Liver (tissue), 8 donors: ENCODE measurements at regions not wholly inside any gene's neighbourhood (a gene's known extent, or its start where the extent isn't known, plus 50 kb on each side); places are given as distances from the start of the nearest gene placed in this dataset.

ENCODE experiments used
- DNase-seq: peaks from one replicate; pipeline ENCODE4 v3.0.0-alpha.2; 2017; ENCODE audit warnings: low spot score
- H3K27ac ChIP-seq, 2 donors: one replicate each; pipeline ENCODE4 v1.7.0; 2013; ENCODE audit warnings: inconsistent platforms in 2 of 2, low read length in 2 of 2, control low read depth in 1 of 2, low read depth in 1 of 2, mild to moderate bottlenecking in 1 of 2
- H3K27me3 ChIP-seq, 4 donors: one replicate each; pipeline versions ENCODE4 v1.6.1 to v1.7.0; 2013; ENCODE audit warnings: low read length in 3 of 4, inconsistent platforms in 1 of 4, mild to moderate bottlenecking in 1 of 4, moderate library complexity in 1 of 4; ENCODE audit not compliant: control insufficient read depth in 4 of 4, insufficient read depth in 4 of 4
- H3K36me3 ChIP-seq, 4 donors: one replicate each; pipeline versions ENCODE4 v1.6.1 to v1.7.0; 2013; ENCODE audit warnings: low read length in 3 of 4, mild to moderate bottlenecking in 3 of 4, low read depth in 1 of 4, moderate library complexity in 1 of 4; ENCODE audit not compliant: control insufficient read depth in 4 of 4, insufficient read depth in 3 of 4
- H3K4me1 ChIP-seq, 4 donors: one replicate each; pipeline versions ENCODE4 v1.6.1 to v1.7.0; 2013; ENCODE audit warnings: low read length in 3 of 4, mild to moderate bottlenecking in 3 of 4, moderate library complexity in 1 of 4; ENCODE audit not compliant: control insufficient read depth in 4 of 4, insufficient read depth in 4 of 4
- H3K4me3 ChIP-seq, 3 donors: one replicate each; pipeline versions ENCODE4 v1.6.1 to v1.7.0; 2013; ENCODE audit warnings: low read length in 3 of 3, control low read depth in 1 of 3, low read depth in 1 of 3, mild to moderate bottlenecking in 1 of 3
- H3K9ac ChIP-seq, 2 donors: one replicate each; pipeline ENCODE4 v1.7.0; 2013; ENCODE audit warnings: low read length in 2 of 2, mild to moderate bottlenecking in 2 of 2, moderate library complexity in 2 of 2, control low read depth in 1 of 2, low read depth in 1 of 2
- H3K9me3 ChIP-seq, 4 donors: one replicate each; pipeline versions ENCODE4 v1.6.1 to v1.7.0; 2013; ENCODE audit warnings: low read length in 3 of 4; ENCODE audit not compliant: control insufficient read depth in 4 of 4
- EGR1 ChIP-seq, 2 donors: IDR thresholded peaks; 2 replicates each; pipeline ENCODE4 v1.6.1; 2016 to 2018; ENCODE audit warnings: antibody characterized with exemption in 2 of 2, low read depth in 2 of 2
- FOXA1 ChIP-seq: IDR thresholded peaks from 2 replicates; pipeline ENCODE4 v1.6.1; 2016; ENCODE audit warnings: antibody characterized with exemption
- FOXA2 ChIP-seq: IDR thresholded peaks from 2 replicates; pipeline ENCODE4 v1.6.1; 2016; ENCODE audit warnings: antibody characterized with exemption
- GABPA ChIP-seq, 2 donors: IDR thresholded peaks in 1 of 2; conservative IDR thresholded peaks in 1 of 2; 2 replicates each; pipeline ENCODE4 v1.6.1; 2016; ENCODE audit warnings: antibody characterized with exemption in 2 of 2, mild to moderate bottlenecking in 1 of 2, moderate library complexity in 1 of 2
- HNF4A ChIP-seq, 2 donors: conservative IDR thresholded peaks; 2 replicates each; pipeline ENCODE4 v1.6.1; 2016; ENCODE audit warnings: antibody characterized with exemption in 2 of 2, mild to moderate bottlenecking in 2 of 2
- HNF4G ChIP-seq: IDR thresholded peaks from 2 replicates; pipeline ENCODE4 v1.6.1; 2016; ENCODE audit warnings: antibody characterized with exemption
- JUND ChIP-seq, 2 donors: IDR thresholded peaks; 2 replicates each; pipeline ENCODE4 v1.6.1; 2016; ENCODE audit warnings: antibody characterized with exemption in 2 of 2
- NR2F2 ChIP-seq: IDR thresholded peaks from 2 replicates; pipeline ENCODE4 v1.6.1; 2016; ENCODE audit warnings: antibody characterized with exemption
- RAD21 ChIP-seq, 2 donors: IDR thresholded peaks; 2 replicates each; pipeline ENCODE4 v1.6.1; 2016; ENCODE audit warnings: antibody characterized with exemption in 2 of 2, mild to moderate bottlenecking in 2 of 2
- RXRA ChIP-seq, 2 donors: IDR thresholded peaks; 2 replicates each; pipeline ENCODE4 v1.6.1; 2017 to 2018; ENCODE audit warnings: antibody characterized with exemption in 2 of 2, mild to moderate bottlenecking in 1 of 2
- SP1 ChIP-seq: IDR thresholded peaks from 2 replicates; pipeline ENCODE4 v1.6.1; 2018; ENCODE audit warnings: antibody characterized with exemption, mild to moderate bottlenecking
- TAF1 ChIP-seq: conservative IDR thresholded peaks from 2 replicates; pipeline ENCODE4 v1.6.1; 2016; ENCODE audit warnings: antibody characterized with exemption, mild to moderate bottlenecking
- YY1 ChIP-seq: IDR thresholded peaks from 2 replicates; pipeline ENCODE4 v1.6.1; 2016; ENCODE audit warnings: antibody characterized with exemption, mild to moderate bottlenecking
- WGBS: extraction: QIAGEN DNeasy Blood & Tissue Kit; methylation state at CpG from one replicate; pipeline ENCODE4 v1.1.7; 2013; 5-methylcytosine and 5-hydroxymethylcytosine counted together
- TF ChIP-seq, protein P1 (sequence below): fragments of 150-350 bp; IDR thresholded peaks from 2 replicates; pipeline ENCODE4 v1.5.1; 2017; ENCODE audit warnings: improper control_type of control experiment, low read depth, low read length; ENCODE audit not compliant: missing input control
- TF ChIP-seq, protein P2 (sequence below): IDR thresholded peaks from 2 replicates; pipeline ENCODE4 v1.6.1; 2016; ENCODE audit warnings: antibody characterized with exemption
- TF ChIP-seq, protein P3 (sequence below): IDR thresholded peaks from 2 replicates; pipeline ENCODE4 v1.6.1; 2016; ENCODE audit warnings: antibody characterized with exemption
- TF ChIP-seq, protein P4 (sequence below): IDR thresholded peaks from 2 replicates; pipeline ENCODE4 v1.6.1; 2016; ENCODE audit warnings: antibody characterized with exemption
- donor health status: healthy.
- donor health status: healthy.
- donor health status: healthy.
- donor health status: healthy.
- donor health status: healthy.

DNA sequence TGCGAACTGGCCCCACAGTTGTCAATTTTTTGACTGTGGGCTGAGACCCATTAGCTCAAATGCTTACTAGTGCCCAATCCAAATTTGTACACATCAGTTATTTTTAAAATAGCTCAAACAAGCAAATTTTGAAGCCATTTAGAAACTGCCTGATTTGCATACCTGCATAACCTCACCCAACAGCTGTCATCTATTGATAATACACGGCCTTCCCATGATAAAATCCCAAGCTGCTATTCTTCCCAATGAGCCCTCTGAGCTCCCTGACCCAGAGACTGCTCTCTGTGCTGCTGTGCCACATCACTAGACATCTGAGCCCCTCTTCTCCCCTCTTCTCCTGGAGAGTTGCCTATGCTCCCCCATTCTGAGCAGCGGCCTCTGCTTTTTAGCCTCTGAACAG, 140.5 kb upstream of the EEF1E1 start:
- no peak for TF ChIP-seq EGR1 (IDR thresholded peaks at IDR 0.05; ENCODE audit: low read depth in 2 of 2)
- TF ChIP-seq, protein P1, sequence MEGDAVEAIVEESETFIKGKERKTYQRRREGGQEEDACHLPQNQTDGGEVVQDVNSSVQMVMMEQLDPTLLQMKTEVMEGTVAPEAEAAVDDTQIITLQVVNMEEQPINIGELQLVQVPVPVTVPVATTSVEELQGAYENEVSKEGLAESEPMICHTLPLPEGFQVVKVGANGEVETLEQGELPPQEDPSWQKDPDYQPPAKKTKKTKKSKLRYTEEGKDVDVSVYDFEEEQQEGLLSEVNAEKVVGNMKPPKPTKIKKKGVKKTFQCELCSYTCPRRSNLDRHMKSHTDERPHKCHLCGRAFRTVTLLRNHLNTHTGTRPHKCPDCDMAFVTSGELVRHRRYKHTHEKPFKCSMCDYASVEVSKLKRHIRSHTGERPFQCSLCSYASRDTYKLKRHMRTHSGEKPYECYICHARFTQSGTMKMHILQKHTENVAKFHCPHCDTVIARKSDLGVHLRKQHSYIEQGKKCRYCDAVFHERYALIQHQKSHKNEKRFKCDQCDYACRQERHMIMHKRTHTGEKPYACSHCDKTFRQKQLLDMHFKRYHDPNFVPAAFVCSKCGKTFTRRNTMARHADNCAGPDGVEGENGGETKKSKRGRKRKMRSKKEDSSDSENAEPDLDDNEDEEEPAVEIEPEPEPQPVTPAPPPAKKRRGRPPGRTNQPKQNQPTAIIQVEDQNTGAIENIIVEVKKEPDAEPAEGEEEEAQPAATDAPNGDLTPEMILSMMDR = no peak
- no peak for TF ChIP-seq TAF1
- TF ChIP-seq YY1 = no peak
- no peak for DNase-seq
- no peak overlapping the region for H3K9ac ChIP-seq
- no peaks in the 10 kb centered on the region for H3K9me3 ChIP-seq
- H3K4me1 ChIP-seq = no peaks in the 10 kb centered on the region
- no peaks in the 10 kb centered on the region for H3K27me3 ChIP-seq
- WGBS = 86% methylated on average over 3 of the region's 3 CpGs
- no peaks in the 10 kb centered on the region for H3K36me3 ChIP-seq
- H3K4me3 ChIP-seq = no peak overlapping the region
- no peak overlapping the region for H3K27ac ChIP-seq

DNA sequence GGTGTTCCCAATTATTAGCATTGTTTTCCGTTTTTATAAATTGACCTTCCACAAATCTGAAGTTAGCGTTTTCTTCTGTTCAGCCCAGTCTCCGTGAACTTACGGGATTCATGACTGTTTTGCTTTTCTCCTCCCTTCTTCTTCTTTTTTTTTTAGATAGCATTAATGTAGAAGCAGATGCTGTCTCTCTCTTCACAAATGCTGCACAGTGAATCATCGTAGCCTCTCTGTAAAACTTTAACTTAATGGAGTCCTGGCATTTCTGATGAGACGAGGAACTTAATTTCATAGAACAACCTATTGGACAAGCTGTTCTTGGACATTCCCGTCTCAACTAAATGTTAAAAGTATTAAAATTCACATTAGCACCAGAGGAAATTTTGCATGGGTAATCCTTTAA, 138.0 kb upstream of the EEF1E1 start:
- Histone ChIP-seq H3K27me3 (peaks cover 0 to 2% (median 0%) of the 10 kb centered on the region in 4 donors), H3K9ac (no peak overlapping the region), H3K27ac (no peak overlapping the region), H3K36me3 (no peaks in the 10 kb centered on the region), H3K4me1 (no peaks in the 10 kb centered on the region), H3K4me3 (no peak overlapping the region), H3K9me3 (no peaks in the 10 kb centered on the region)
- 76% methylated on average over 7 of the region's 7 CpGs for WGBS
- TF ChIP-seq HNF4A (conservative IDR thresholded peaks at IDR 0.05) = no peak
- TF ChIP-seq, protein P2, sequence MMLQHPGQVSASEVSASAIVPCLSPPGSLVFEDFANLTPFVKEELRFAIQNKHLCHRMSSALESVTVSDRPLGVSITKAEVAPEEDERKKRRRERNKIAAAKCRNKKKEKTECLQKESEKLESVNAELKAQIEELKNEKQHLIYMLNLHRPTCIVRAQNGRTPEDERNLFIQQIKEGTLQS = no peak
- no peak for TF ChIP-seq HNF4G
- TF ChIP-seq NR2F2 = no peak
- no peak for TF ChIP-seq RAD21 (IDR thresholded peaks at IDR 0.05)
- TF ChIP-seq RXRA (IDR thresholded peaks at IDR 0.05) = no peak
- TF ChIP-seq JUND (IDR thresholded peaks at IDR 0.05) = no peak
- TF ChIP-seq, protein P3, sequence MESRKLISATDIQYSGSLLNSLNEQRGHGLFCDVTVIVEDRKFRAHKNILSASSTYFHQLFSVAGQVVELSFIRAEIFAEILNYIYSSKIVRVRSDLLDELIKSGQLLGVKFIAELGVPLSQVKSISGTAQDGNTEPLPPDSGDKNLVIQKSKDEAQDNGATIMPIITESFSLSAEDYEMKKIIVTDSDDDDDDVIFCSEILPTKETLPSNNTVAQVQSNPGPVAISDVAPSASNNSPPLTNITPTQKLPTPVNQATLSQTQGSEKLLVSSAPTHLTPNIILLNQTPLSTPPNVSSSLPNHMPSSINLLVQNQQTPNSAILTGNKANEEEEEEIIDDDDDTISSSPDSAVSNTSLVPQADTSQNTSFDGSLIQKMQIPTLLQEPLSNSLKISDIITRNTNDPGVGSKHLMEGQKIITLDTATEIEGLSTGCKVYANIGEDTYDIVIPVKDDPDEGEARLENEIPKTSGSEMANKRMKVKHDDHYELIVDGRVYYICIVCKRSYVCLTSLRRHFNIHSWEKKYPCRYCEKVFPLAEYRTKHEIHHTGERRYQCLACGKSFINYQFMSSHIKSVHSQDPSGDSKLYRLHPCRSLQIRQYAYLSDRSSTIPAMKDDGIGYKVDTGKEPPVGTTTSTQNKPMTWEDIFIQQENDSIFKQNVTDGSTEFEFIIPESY = no peak
- no peak for TF ChIP-seq EGR1 (IDR thresholded peaks at IDR 0.05; ENCODE audit: low read depth in 2 of 2)
- TF ChIP-seq GABPA (IDR thresholded peaks at IDR 0.05 in 1 of 2, conservative IDR thresholded peaks at IDR 0.05 in 1 of 2) = no peak
- no peak for TF ChIP-seq TAF1
- TF ChIP-seq, protein P4, sequence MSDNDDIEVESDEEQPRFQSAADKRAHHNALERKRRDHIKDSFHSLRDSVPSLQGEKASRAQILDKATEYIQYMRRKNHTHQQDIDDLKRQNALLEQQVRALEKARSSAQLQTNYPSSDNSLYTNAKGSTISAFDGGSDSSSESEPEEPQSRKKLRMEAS = no peak
- TF ChIP-seq FOXA1 = no peak
- no peak for TF ChIP-seq SP1
- no peak for TF ChIP-seq FOXA2
- no peak for DNase-seq
